Gastrocnemius medialis (tissue), 4 donors: ENCODE measurements at regions not wholly inside any gene's neighbourhood (a gene's known extent, or its start where the extent isn't known, plus 50 kb on each side); places are given as distances from the start of the nearest gene placed in this dataset.

ENCODE experiments used
- CTCF ChIP-seq, 5 experiments: fragments of 450-650 bp in 3 of 5; fragments of 200-600 bp in 2 of 5; sonication (generic) in 2 of 5; IDR thresholded peaks in 4 of 5; conservative IDR thresholded peaks in 1 of 5; 1 replicate in 4 of 5; 2 replicates in 1 of 5; pipeline ENCODE4 v1.5.1; 2016 to 2019; ENCODE audit warnings: antibody characterized with exemption in 5 of 5, mild to moderate bottlenecking in 3 of 5, moderate library complexity in 3 of 5
- POLR2A ChIP-seq, 2 donors: fragments of 450-650 bp; IDR thresholded peaks; one replicate each; pipeline ENCODE4 v1.6.1; 2017; ENCODE audit warnings: antibody characterized with exemption in 2 of 2, mild to moderate bottlenecking in 2 of 2, moderate library complexity in 2 of 2

- TF ChIP-seq CTCF (IDR thresholded peaks at IDR 0.05 in 4 of 5, conservative IDR thresholded peaks at IDR 0.05 in 1 of 5) (no peak), POLR2A (IDR thresholded peaks at IDR 0.05) (no peak)
These were observed 105.0 kb upstream of the GOLGA6L6 start for GRCh38 chr15:20646529-20647142.
